Panc1 (cell line): ENCODE measurements at regions not wholly inside any gene's neighbourhood (a gene's known extent, or its start where the extent isn't known, plus 50 kb on each side); places are given as distances from the start of the nearest gene placed in this dataset.

Experiments
- POLR2AphosphoS5 ChIP-seq: IDR thresholded peaks from 2 replicates; pipeline ENCODE4 v1.6.1; 2012; ENCODE audit warnings: mild to moderate bottlenecking, low read depth, low read length, moderate library complexity
- TF ChIP-seq, protein P1 (sequence below): fragments of 450-650 bp; IDR thresholded peaks from 2 replicates; pipeline ENCODE4 v1.5.1; 2017; ENCODE audit warnings: mild to moderate bottlenecking
- TF ChIP-seq, protein P2 (sequence below), 2 experiments: IDR thresholded peaks; 2 replicates each; pipeline ENCODE4 v1.6.1; 2011 to 2012; ENCODE audit warnings: low read depth in 2 of 2, control low read depth in 1 of 2, low read length in 1 of 2, mild to moderate bottlenecking in 1 of 2, moderate library complexity in 1 of 2; ENCODE audit not compliant: insufficient read depth in 1 of 2

DNA sequence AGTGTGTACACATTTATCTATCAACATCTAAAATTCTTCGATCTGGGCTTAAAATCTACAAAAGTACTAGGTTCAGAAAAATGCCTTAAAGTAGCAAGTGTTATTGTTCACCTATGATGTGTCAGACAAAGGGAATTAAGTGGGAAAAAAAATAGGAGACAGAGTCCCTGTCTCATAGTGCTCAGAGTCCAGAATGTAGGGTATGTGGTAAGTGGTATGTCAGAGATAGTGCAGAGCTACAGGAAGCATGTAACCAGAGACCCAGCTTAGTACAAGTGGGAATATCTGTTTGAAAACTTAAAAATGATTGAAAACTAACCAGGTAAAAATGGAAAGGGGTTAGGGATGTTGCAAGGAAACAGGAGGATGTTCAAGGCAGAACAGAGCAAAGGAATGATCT lies 482.8 kb downstream of the ELAVL2 start:
- TF ChIP-seq, protein P1, sequence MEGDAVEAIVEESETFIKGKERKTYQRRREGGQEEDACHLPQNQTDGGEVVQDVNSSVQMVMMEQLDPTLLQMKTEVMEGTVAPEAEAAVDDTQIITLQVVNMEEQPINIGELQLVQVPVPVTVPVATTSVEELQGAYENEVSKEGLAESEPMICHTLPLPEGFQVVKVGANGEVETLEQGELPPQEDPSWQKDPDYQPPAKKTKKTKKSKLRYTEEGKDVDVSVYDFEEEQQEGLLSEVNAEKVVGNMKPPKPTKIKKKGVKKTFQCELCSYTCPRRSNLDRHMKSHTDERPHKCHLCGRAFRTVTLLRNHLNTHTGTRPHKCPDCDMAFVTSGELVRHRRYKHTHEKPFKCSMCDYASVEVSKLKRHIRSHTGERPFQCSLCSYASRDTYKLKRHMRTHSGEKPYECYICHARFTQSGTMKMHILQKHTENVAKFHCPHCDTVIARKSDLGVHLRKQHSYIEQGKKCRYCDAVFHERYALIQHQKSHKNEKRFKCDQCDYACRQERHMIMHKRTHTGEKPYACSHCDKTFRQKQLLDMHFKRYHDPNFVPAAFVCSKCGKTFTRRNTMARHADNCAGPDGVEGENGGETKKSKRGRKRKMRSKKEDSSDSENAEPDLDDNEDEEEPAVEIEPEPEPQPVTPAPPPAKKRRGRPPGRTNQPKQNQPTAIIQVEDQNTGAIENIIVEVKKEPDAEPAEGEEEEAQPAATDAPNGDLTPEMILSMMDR = no peak
- no peak for TF ChIP-seq POLR2AphosphoS5
- TF ChIP-seq, protein P2, sequence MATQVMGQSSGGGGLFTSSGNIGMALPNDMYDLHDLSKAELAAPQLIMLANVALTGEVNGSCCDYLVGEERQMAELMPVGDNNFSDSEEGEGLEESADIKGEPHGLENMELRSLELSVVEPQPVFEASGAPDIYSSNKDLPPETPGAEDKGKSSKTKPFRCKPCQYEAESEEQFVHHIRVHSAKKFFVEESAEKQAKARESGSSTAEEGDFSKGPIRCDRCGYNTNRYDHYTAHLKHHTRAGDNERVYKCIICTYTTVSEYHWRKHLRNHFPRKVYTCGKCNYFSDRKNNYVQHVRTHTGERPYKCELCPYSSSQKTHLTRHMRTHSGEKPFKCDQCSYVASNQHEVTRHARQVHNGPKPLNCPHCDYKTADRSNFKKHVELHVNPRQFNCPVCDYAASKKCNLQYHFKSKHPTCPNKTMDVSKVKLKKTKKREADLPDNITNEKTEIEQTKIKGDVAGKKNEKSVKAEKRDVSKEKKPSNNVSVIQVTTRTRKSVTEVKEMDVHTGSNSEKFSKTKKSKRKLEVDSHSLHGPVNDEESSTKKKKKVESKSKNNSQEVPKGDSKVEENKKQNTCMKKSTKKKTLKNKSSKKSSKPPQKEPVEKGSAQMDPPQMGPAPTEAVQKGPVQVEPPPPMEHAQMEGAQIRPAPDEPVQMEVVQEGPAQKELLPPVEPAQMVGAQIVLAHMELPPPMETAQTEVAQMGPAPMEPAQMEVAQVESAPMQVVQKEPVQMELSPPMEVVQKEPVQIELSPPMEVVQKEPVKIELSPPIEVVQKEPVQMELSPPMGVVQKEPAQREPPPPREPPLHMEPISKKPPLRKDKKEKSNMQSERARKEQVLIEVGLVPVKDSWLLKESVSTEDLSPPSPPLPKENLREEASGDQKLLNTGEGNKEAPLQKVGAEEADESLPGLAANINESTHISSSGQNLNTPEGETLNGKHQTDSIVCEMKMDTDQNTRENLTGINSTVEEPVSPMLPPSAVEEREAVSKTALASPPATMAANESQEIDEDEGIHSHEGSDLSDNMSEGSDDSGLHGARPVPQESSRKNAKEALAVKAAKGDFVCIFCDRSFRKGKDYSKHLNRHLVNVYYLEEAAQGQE (IDR thresholded peaks at IDR 0.05; ENCODE audit: insufficient read depth in 1 of 2, low read depth in 2 of 2, low read length in 1 of 2) = no peak
